ENCODE measurements at regions not wholly inside any gene's neighbourhood (a gene's known extent, or its start where the extent isn't known, plus 50 kb on each side); places are given as distances from the start of the nearest gene placed in this dataset.

GRCh38 chr14:97053941-97054340 is 256.8 kb downstream of the VRK1 start:
- no peak overlapping the region for H3K4me3 ChIP-seq (ENCODE audit: low read length)
- no peaks in the 10 kb centered on the region for H3K4me1 ChIP-seq (ENCODE audit: control insufficient read depth, insufficient read depth, low read length)
- no peaks in the 10 kb centered on the region for H3K36me3 ChIP-seq (ENCODE audit: control insufficient read depth, insufficient read depth, low read length)
- H3K27ac ChIP-seq (ENCODE audit: low read length), result no peak overlapping the region
- H3K9me3 ChIP-seq (ENCODE audit: control insufficient read depth, insufficient read depth, low read length), result no peaks in the 10 kb centered on the region
- DNase-seq (ENCODE audit: low read depth, low spot score), result no peak
- no peaks in the 10 kb centered on the region for H3K27me3 ChIP-seq (ENCODE audit: control insufficient read depth, insufficient read depth, low read length)
- no CpG with 5 or more reads among the region's 9 CpGs for WGBS (ENCODE audit: insufficient coverage, insufficient read length)

GRCh38 chr14:97055355-97055754 is 258.2 kb downstream of the VRK1 start:
- H3K9me3 ChIP-seq (ENCODE audit: control insufficient read depth, insufficient read depth, low read length), result no peaks in the 10 kb centered on the region
- WGBS (ENCODE audit: insufficient coverage, insufficient read length), result no CpG with 5 or more reads among the region's 9 CpGs
- no peaks in the 10 kb centered on the region for H3K27me3 ChIP-seq (ENCODE audit: control insufficient read depth, insufficient read depth, low read length)

GRCh38 chr14:97056086-97056485 is 258.9 kb downstream of the VRK1 start:
- H3K4me3 ChIP-seq (ENCODE audit: low read length), result no peak overlapping the region
- no peak overlapping the region for H3K27ac ChIP-seq (ENCODE audit: low read length)
- H3K4me1 ChIP-seq (ENCODE audit: control insufficient read depth, insufficient read depth, low read length), result no peaks in the 10 kb centered on the region
- WGBS (ENCODE audit: insufficient coverage, insufficient read length), result no CpG with 5 or more reads among the region's 6 CpGs
- H3K27me3 ChIP-seq (ENCODE audit: control insufficient read depth, insufficient read depth, low read length), result no peaks in the 10 kb centered on the region
- H3K36me3 ChIP-seq (ENCODE audit: control insufficient read depth, insufficient read depth, low read length), result no peaks in the 10 kb centered on the region
- no peaks in the 10 kb centered on the region for H3K9me3 ChIP-seq (ENCODE audit: control insufficient read depth, insufficient read depth, low read length)
- DNase-seq (ENCODE audit: low read depth, low spot score), result no peak

More at GRCh38 chr14:97055355-97055754, 258.2 kb downstream of the VRK1 start:
- no peaks in the 10 kb centered on the region for H3K4me1 ChIP-seq (ENCODE audit: control insufficient read depth, insufficient read depth, low read length)
- no peak overlapping the region for H3K4me3 ChIP-seq (ENCODE audit: low read length)
- no peak for DNase-seq (ENCODE audit: low read depth, low spot score)
- H3K36me3 ChIP-seq (ENCODE audit: control insufficient read depth, insufficient read depth, low read length), result no peaks in the 10 kb centered on the region
- H3K27ac ChIP-seq (ENCODE audit: low read length), result no peak overlapping the region

GRCh38 chr14:97057238-97058073 is 260.3 kb downstream of the VRK1 start:
- Histone ChIP-seq H3K9me3 (ENCODE audit: control insufficient read depth, insufficient read depth, low read length) (no peaks in the 10 kb centered on the region), H3K27me3 (ENCODE audit: control insufficient read depth, insufficient read depth, low read length) (no peaks in the 10 kb centered on the region), H3K36me3 (ENCODE audit: control insufficient read depth, insufficient read depth, low read length) (no peaks in the 10 kb centered on the region), H3K4me3 (ENCODE audit: low read length) (no peak overlapping the region), H3K4me1 (ENCODE audit: control insufficient read depth, insufficient read depth, low read length) (no peaks in the 10 kb centered on the region), H3K27ac (ENCODE audit: low read length) (no peak overlapping the region)
- no CpG with 5 or more reads among the region's 16 CpGs for WGBS (ENCODE audit: insufficient coverage, insufficient read length)
- no peak for DNase-seq (ENCODE audit: low read depth, low spot score)

- Histone ChIP-seq H3K27ac (ENCODE audit: low read length) (no peak overlapping the region), H3K36me3 (ENCODE audit: control insufficient read depth, insufficient read depth, low read length) (no peaks in the 10 kb centered on the region), H3K4me1 (ENCODE audit: control insufficient read depth, insufficient read depth, low read length) (no peaks in the 10 kb centered on the region), H3K4me3 (ENCODE audit: low read length) (no peak overlapping the region), H3K27me3 (ENCODE audit: control insufficient read depth, insufficient read depth, low read length) (no peaks in the 10 kb centered on the region), H3K9me3 (ENCODE audit: control insufficient read depth, insufficient read depth, low read length) (no peaks in the 10 kb centered on the region)
- no CpG with 5 or more reads among the region's 3 CpGs for WGBS (ENCODE audit: insufficient coverage, insufficient read length)
- DNase-seq (ENCODE audit: low read depth, low spot score), result no peak
Measured at GRCh38 chr14:97058074-97058467, 260.9 kb downstream of the VRK1 start.

- no peaks in the 10 kb centered on the region for H3K36me3 ChIP-seq (ENCODE audit: control insufficient read depth, insufficient read depth, low read length)
- no CpG with 5 or more reads among the region's 2 CpGs for WGBS (ENCODE audit: insufficient coverage, insufficient read length)
- no peak for DNase-seq (ENCODE audit: low read depth, low spot score)
- H3K4me3 ChIP-seq (ENCODE audit: low read length), result no peak overlapping the region
- H3K27ac ChIP-seq (ENCODE audit: low read length), result no peak overlapping the region
- no peaks in the 10 kb centered on the region for H3K9me3 ChIP-seq (ENCODE audit: control insufficient read depth, insufficient read depth, low read length)
- no peaks in the 10 kb centered on the region for H3K4me1 ChIP-seq (ENCODE audit: control insufficient read depth, insufficient read depth, low read length)
- H3K27me3 ChIP-seq (ENCODE audit: control insufficient read depth, insufficient read depth, low read length), result no peaks in the 10 kb centered on the region
Measured at GRCh38 chr14:97058589-97058988, 261.4 kb downstream of the VRK1 start.

GRCh38 chr14:97061198-97061597 is 264.0 kb downstream of the VRK1 start:
- H3K27ac ChIP-seq (ENCODE audit: low read length), result no peak overlapping the region
- no peaks in the 10 kb centered on the region for H3K36me3 ChIP-seq (ENCODE audit: control insufficient read depth, insufficient read depth, low read length)
- no peaks in the 10 kb centered on the region for H3K9me3 ChIP-seq (ENCODE audit: control insufficient read depth, insufficient read depth, low read length)
- DNase-seq (ENCODE audit: low read depth, low spot score), result no peak
- WGBS (ENCODE audit: insufficient coverage, insufficient read length), result no CpG with 5 or more reads among the region's 14 CpGs
- no peak overlapping the region for H3K4me3 ChIP-seq (ENCODE audit: low read length)
- no peaks in the 10 kb centered on the region for H3K27me3 ChIP-seq (ENCODE audit: control insufficient read depth, insufficient read depth, low read length)
- no peaks in the 10 kb centered on the region for H3K4me1 ChIP-seq (ENCODE audit: control insufficient read depth, insufficient read depth, low read length)

- Histone ChIP-seq H3K27me3 (ENCODE audit: control insufficient read depth, insufficient read depth, low read length) (no peaks in the 10 kb centered on the region), H3K36me3 (ENCODE audit: control insufficient read depth, insufficient read depth, low read length) (no peaks in the 10 kb centered on the region), H3K27ac (ENCODE audit: low read length) (no peak overlapping the region), H3K4me1 (ENCODE audit: control insufficient read depth, insufficient read depth, low read length) (no peaks in the 10 kb centered on the region), H3K9me3 (ENCODE audit: control insufficient read depth, insufficient read depth, low read length) (no peaks in the 10 kb centered on the region), H3K4me3 (ENCODE audit: low read length) (no peak overlapping the region)
- DNase-seq (ENCODE audit: low read depth, low spot score), result no peak
- no CpG with 5 or more reads among the region's 1 CpG for WGBS (ENCODE audit: insufficient coverage, insufficient read length)
Measured at GRCh38 chr14:97061714-97062113, 264.5 kb downstream of the VRK1 start.

GRCh38 chr14:97065305-97066067 is 268.3 kb downstream of the VRK1 start:
- Histone ChIP-seq H3K27ac (ENCODE audit: low read length) (no peak overlapping the region), H3K27me3 (ENCODE audit: control insufficient read depth, insufficient read depth, low read length) (no peaks in the 10 kb centered on the region), H3K9me3 (ENCODE audit: control insufficient read depth, insufficient read depth, low read length) (no peaks in the 10 kb centered on the region), H3K4me3 (ENCODE audit: low read length) (no peak overlapping the region), H3K4me1 (ENCODE audit: control insufficient read depth, insufficient read depth, low read length) (no peaks in the 10 kb centered on the region), H3K36me3 (ENCODE audit: control insufficient read depth, insufficient read depth, low read length) (no peaks in the 10 kb centered on the region)
- no CpG with 5 or more reads among the region's 7 CpGs for WGBS (ENCODE audit: insufficient coverage, insufficient read length)
- no peak for DNase-seq (ENCODE audit: low read depth, low spot score)

GRCh38 chr14:97066068-97066899 is 269.1 kb downstream of the VRK1 start:
- 100% methylated on average over 1 of the region's 6 CpGs for WGBS (ENCODE audit: insufficient coverage, insufficient read length)
- Histone ChIP-seq H3K4me3 (ENCODE audit: low read length) (no peak overlapping the region), H3K27ac (ENCODE audit: low read length) (no peak overlapping the region), H3K4me1 (ENCODE audit: control insufficient read depth, insufficient read depth, low read length) (0 out of 2 replicates have a peak, but pooled peaks cover 1% of the 10 kb centered on the region), H3K9me3 (ENCODE audit: control insufficient read depth, insufficient read depth, low read length) (no peaks in the 10 kb centered on the region), H3K27me3 (ENCODE audit: control insufficient read depth, insufficient read depth, low read length) (no peaks in the 10 kb centered on the region), H3K36me3 (ENCODE audit: control insufficient read depth, insufficient read depth, low read length) (no peaks in the 10 kb centered on the region)
- DNase-seq (ENCODE audit: low read depth, low spot score), result no peak
